Loucy (cell line): ENCODE measurements at regions not wholly inside any gene's neighbourhood (a gene's known extent, or its start where the extent isn't known, plus 50 kb on each side); places are given as distances from the start of the nearest gene placed in this dataset.
"Not testable (repeated sequence)": the region's sequence is repeated elsewhere in the genome, so short reads cannot be mapped to it uniquely, and the experiment has no call there.

ENCODE experiments used
- H2AFZ ChIP-seq: fragments of 200-600 bp; sonication (generic); 2 replicates; pipeline ENCODE4 v1.6.0; 2016; ENCODE audit warnings: antibody characterized with exemption, mild to moderate bottlenecking, low read length, moderate library complexity
- H3F3A ChIP-seq: fragments of 200-600 bp; 2 replicates; pipeline ENCODE4 v1.6.0; 2016; ENCODE audit warnings: antibody characterized with exemption, low read depth, mild to moderate bottlenecking
- H3K27me3 ChIP-seq: fragments of 200-600 bp; sonication (generic); 2 replicates; pipeline ENCODE4 v1.6.1; 2014; ENCODE audit warnings: low read length, mild to moderate bottlenecking; ENCODE audit not compliant: insufficient read depth, poor library complexity, severe bottlenecking
- H3K36me3 ChIP-seq: fragments of 200-600 bp; sonication (generic); 2 replicates; pipeline ENCODE4 v1.6.1; 2016; ENCODE audit warnings: low read length; ENCODE audit not compliant: insufficient read depth
- H3K4me1 ChIP-seq: fragments of 200-600 bp; sonication (generic); 2 replicates; pipeline ENCODE4 v1.5.1; 2014; ENCODE audit warnings: low read length, mild to moderate bottlenecking; ENCODE audit not compliant: insufficient read depth, poor library complexity, severe bottlenecking
- H3K4me2 ChIP-seq: fragments of 200-600 bp; sonication (generic); 2 replicates; pipeline ENCODE4 v1.6.0; 2014; ENCODE audit warnings: antibody characterized with exemption, low read length, low read depth, mild to moderate bottlenecking; ENCODE audit not compliant: poor library complexity, severe bottlenecking
- H3K4me3 ChIP-seq: fragments of 200-600 bp; sonication (generic); 2 replicates; pipeline ENCODE4 v1.5.1; 2014; ENCODE audit warnings: low read length, mild to moderate bottlenecking, mixed read lengths; ENCODE audit not compliant: poor library complexity, severe bottlenecking
- H3K79me2 ChIP-seq: fragments of 200-600 bp; sonication (generic); 2 replicates; pipeline ENCODE4 v1.6.1; 2014; ENCODE audit warnings: low read length; ENCODE audit not compliant: insufficient read depth
- H3K9ac ChIP-seq: fragments of 200-600 bp; sonication (generic); 2 replicates; pipeline ENCODE4 v1.6.0; 2014; ENCODE audit warnings: mild to moderate bottlenecking, low read depth, low read length, moderate library complexity; ENCODE audit not compliant: poor library complexity, severe bottlenecking
- H3K9me2 ChIP-seq: fragments of 200-600 bp; sonication (generic); replicated peaks from 2 replicates; pipeline ENCODE4 v1.6.1; 2016; ENCODE audit warnings: low read depth, low read length, mixed read lengths
- H3K9me3 ChIP-seq: fragments of 200-600 bp; sonication (generic); 2 replicates; pipeline ENCODE4 v1.6.1; 2014; ENCODE audit warnings: mild to moderate bottlenecking, antibody characterized with exemption, low read length, low read depth; ENCODE audit not compliant: insufficient read depth
- H4K20me1 ChIP-seq: fragments of 200-600 bp; sonication (generic); 2 replicates; pipeline ENCODE4 v1.6.0; 2014; ENCODE audit warnings: antibody characterized with exemption, low read length, mild to moderate bottlenecking; ENCODE audit not compliant: insufficient read depth, poor library complexity, severe bottlenecking
- TF ChIP-seq, protein P1 (sequence below): fragments of 200-600 bp; sonication (generic); conservative IDR thresholded peaks from 2 replicates; pipeline ENCODE4 v1.5.1; 2014; ENCODE audit warnings: mild to moderate bottlenecking, antibody characterized with exemption, low read length

DNA sequence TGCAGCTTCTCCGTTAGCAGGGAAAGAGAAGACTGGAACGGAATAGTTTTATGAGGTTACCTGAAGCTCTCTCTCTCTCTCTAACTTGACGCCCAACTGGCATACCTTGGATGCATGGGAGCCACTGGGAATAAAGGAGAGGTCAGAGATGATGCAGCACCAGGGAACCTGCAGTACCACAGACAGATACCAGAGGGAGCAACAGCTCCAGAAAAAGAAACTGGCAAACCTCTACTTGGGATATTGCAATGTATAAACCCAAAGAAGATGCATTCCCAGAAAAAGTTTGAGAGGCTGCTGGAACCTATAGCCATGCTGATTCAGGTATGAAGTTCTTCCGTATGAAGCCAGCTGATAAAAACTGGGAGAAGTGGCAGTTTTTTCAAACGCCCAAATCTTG is 2976.1 kb upstream of the TEKT4 start:
- TF ChIP-seq, protein P1, sequence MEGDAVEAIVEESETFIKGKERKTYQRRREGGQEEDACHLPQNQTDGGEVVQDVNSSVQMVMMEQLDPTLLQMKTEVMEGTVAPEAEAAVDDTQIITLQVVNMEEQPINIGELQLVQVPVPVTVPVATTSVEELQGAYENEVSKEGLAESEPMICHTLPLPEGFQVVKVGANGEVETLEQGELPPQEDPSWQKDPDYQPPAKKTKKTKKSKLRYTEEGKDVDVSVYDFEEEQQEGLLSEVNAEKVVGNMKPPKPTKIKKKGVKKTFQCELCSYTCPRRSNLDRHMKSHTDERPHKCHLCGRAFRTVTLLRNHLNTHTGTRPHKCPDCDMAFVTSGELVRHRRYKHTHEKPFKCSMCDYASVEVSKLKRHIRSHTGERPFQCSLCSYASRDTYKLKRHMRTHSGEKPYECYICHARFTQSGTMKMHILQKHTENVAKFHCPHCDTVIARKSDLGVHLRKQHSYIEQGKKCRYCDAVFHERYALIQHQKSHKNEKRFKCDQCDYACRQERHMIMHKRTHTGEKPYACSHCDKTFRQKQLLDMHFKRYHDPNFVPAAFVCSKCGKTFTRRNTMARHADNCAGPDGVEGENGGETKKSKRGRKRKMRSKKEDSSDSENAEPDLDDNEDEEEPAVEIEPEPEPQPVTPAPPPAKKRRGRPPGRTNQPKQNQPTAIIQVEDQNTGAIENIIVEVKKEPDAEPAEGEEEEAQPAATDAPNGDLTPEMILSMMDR: peak; percentile 35
- H3K9ac ChIP-seq, H3K27me3 ChIP-seq, H3K4me2 ChIP-seq, H2AFZ ChIP-seq, H3K9me2 ChIP-seq, H3F3A ChIP-seq, H3K79me2 ChIP-seq, H4K20me1 ChIP-seq, H3K36me3 ChIP-seq, H3K9me3 ChIP-seq, H3K4me3 ChIP-seq, H3K4me1 ChIP-seq: not testable (repeated sequence)

DNA sequence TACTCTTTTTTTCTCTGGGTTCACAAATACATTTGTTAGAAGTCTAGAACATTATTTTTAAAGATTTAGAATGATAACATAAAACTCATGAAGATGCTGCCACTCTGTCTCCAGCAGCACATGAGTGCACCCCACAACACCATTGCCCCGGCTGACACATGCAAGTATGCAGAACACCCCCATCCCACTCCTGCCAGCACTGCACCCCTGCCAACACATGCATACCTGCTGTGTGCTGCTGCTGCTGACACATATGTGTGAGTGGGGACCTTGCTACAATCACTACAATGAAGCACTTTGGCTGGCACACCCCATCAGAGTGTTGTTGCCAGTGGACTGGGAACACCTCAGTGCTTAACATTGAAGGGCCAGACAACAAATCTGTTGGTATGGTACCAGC is 2953.6 kb upstream of the TEKT4 start:
- H3K9me3 ChIP-seq: not testable (repeated sequence)

More for the DNA sequence above, 2953.6 kb upstream of the TEKT4 start:
- H3K36me3 ChIP-seq, H3K9me2 ChIP-seq, H3F3A ChIP-seq, H3K27me3 ChIP-seq, H3K4me2 ChIP-seq, H3K4me1 ChIP-seq, H4K20me1 ChIP-seq, H3K79me2 ChIP-seq, H3K9ac ChIP-seq, H3K4me3 ChIP-seq, H2AFZ ChIP-seq: not testable (repeated sequence)
